Heart left ventricle (tissue), 16 donors: ENCODE measurements at regions not wholly inside any gene's neighbourhood (a gene's known extent, or its start where the extent isn't known, plus 50 kb on each side); places are given as distances from the start of the nearest gene placed in this dataset.

Experiments used
- ATAC-seq, 4 donors: fragments of 200-7000 bp; cut with Tn5 transposase; one replicate each; pipeline ENCODE4 v1.9.1; 2020 to 2022; ENCODE audit warnings: moderate library complexity in 4 of 4, mild to moderate bottlenecking in 3 of 4, moderate number of reproducible peaks in 1 of 4
- DNase-seq, 5 donors: peaks; one replicate each; pipeline ENCODE4 v3.0.0-alpha.2; 2020
- H3K27ac ChIP-seq, 12 donors: fragments of 200-600 bp; sonication (generic) in 4 of 12; one replicate each; pipeline versions ENCODE4 v1.5.0 to v1.8.0; 2016 to 2022; ENCODE audit warnings: mild to moderate bottlenecking in 2 of 12
- H3K27me3 ChIP-seq, 9 donors: fragments of 200-600 bp; sonication (generic) in 2 of 9; one replicate each; pipeline versions ENCODE4 v1.5.1 to v1.8.0; 2016 to 2022; ENCODE audit warnings: mild to moderate bottlenecking in 3 of 9
- H3K36me3 ChIP-seq, 9 donors: fragments of 200-600 bp; sonication (generic) in 2 of 9; one replicate each; pipeline versions ENCODE4 v1.5.0 to v1.8.0; 2018 to 2022; ENCODE audit warnings: mild to moderate bottlenecking in 2 of 9
- H3K4me1 ChIP-seq, 12 donors: fragments of 200-600 bp; sonication (generic) in 4 of 12; one replicate each; pipeline versions ENCODE4 v1.5.0 to v1.8.0; 2016 to 2022; ENCODE audit warnings: mild to moderate bottlenecking in 3 of 12
- H3K4me3 ChIP-seq, 12 donors: fragments of 200-600 bp; sonication (generic) in 4 of 12; one replicate each; pipeline versions ENCODE4 v1.5.0 to v1.8.0; 2017 to 2022; ENCODE audit warnings: mild to moderate bottlenecking in 9 of 12, moderate library complexity in 4 of 12
- H3K9me3 ChIP-seq, 12 donors: fragments of 200-600 bp; sonication (generic) in 4 of 12; one replicate each; pipeline versions ENCODE4 v1.5.0 to v1.8.0; 2016 to 2022; ENCODE audit warnings: mild to moderate bottlenecking in 1 of 12
- CTCF ChIP-seq, 12 donors: fragments of 200-600 bp; sonication (generic) in 4 of 12; IDR thresholded peaks; one replicate each; pipeline versions ENCODE4 v1.5.0 to v1.8.0; 2018 to 2022; ENCODE audit warnings: antibody characterized with exemption in 12 of 12, mild to moderate bottlenecking in 5 of 12
- POLR2A ChIP-seq, 2 donors: fragments of 450-650 bp; IDR thresholded peaks; one replicate each; pipeline ENCODE4 v1.6.1; 2017; ENCODE audit warnings: antibody characterized with exemption in 2 of 2, mild to moderate bottlenecking in 2 of 2, moderate library complexity in 2 of 2
- WGBS, 4 donors: extraction: QIAGEN DNeasy Blood & Tissue Kit in 2 of 4; methylation state at CpG; one replicate each; pipeline versions ENCODE4 v1.1.5 to v1.1.7; 2013 to 2018; 5-methylcytosine and 5-hydroxymethylcytosine counted together
- intact Hi-C, 10 donors: fragments of 100-400 bp; cut with DNase I; formaldehyde crosslinking; loops; one replicate each; pipeline versions ENCODE4 v1.11.1 to v1.14.2; 2022
- donor health status: ischemic (EF 13 %, LVEDD 7.1; RV severe dilation, severe dysfunction).
- donor health status: healthy with polysubstance abuse.
- donor health status: DM: no; HTN: yes; CAD: no.
- donor health status: DM: no; HTN: no; CAD: no.
- donor health status: ischemic (EF 25% LVEDD 6.9; RV normal size, moderate dysfunction).
- donor health status: ischemic (EF 25% LVEDD 5.7; RV mildly dilated, moderate dysfunction).
- donor health status: healthy.
- donor health status: DM: yes; HTN: yes; CAD: no.
- donor health status: ischemic (EF 35%, LVEDD 5.7; RV mildly dilated, moderate dysfunction).
- donor health status: nonischemic (EF 11% LVEDD 7.7; RV severe dilation, severe dysfunction).
- donor health status: DM: yes; HTN: yes; CAD: no.
- donor health status: PGD.
- donor health status: ischemic (EF 29% LVEDD 5.4; RV normal size, mild dysfunction).
- donor health status: nonischemic (EF 23%, LVEDD 6.1; RV moderate dilation, normal function).

GRCh38 chr1:199170711-199171110 lies 531.9 kb downstream of the PTPRC start:
- no peak for ATAC-seq
- no peak for DNase-seq
- Histone ChIP-seq H3K4me1 (peaks cover 0 to 9% (median 0%) of the 10 kb centered on the region in 12 donors), H3K27ac (no peak overlapping the region), H3K36me3 (no peaks in the 10 kb centered on the region), H3K4me3 (no peak overlapping the region), H3K27me3 (no peaks in the 10 kb centered on the region), H3K9me3 (no peaks in the 10 kb centered on the region)
- WGBS, 4 donors: 94 to 97% (median 97%) methylated on average over 3 of the region's 3 CpGs
- no peak for TF ChIP-seq POLR2A (IDR thresholded peaks at IDR 0.05)
- TF ChIP-seq CTCF (IDR thresholded peaks at IDR 0.05): no peak
- intact Hi-C loops: no loop called here

GRCh38 chr1:199172171-199173124 lies 533.6 kb downstream of the PTPRC start:
- Histone ChIP-seq H3K36me3 (no peaks in the 10 kb centered on the region), H3K27ac (no peak overlapping the region), H3K27me3 (no peaks in the 10 kb centered on the region), H3K4me3 (no peak overlapping the region), H3K4me1 (peaks cover 0 to 9% (median 0%) of the 10 kb centered on the region in 12 donors), H3K9me3 (no peaks in the 10 kb centered on the region)
- intact Hi-C loops: no loop called here
- WGBS, 4 donors: 85 to 93% (median 88%) methylated on average over 4 of the region's 4 CpGs
- TF ChIP-seq CTCF (IDR thresholded peaks at IDR 0.05) (no peak), POLR2A (IDR thresholded peaks at IDR 0.05) (no peak)
- ATAC-seq (no peak), DNase-seq (no peak)

GRCh38 chr1:199173356-199173755 lies 534.5 kb downstream of the PTPRC start:
- intact Hi-C loops: no loop called here
- Histone ChIP-seq H3K27me3 (no peaks in the 10 kb centered on the region), H3K4me3 (no peak overlapping the region), H3K36me3 (no peaks in the 10 kb centered on the region), H3K4me1 (peaks cover 0 to 9% (median 0%) of the 10 kb centered on the region in 12 donors), H3K9me3 (no peaks in the 10 kb centered on the region), H3K27ac (no peak overlapping the region)
- TF ChIP-seq POLR2A (IDR thresholded peaks at IDR 0.05): no peak
- TF ChIP-seq CTCF (IDR thresholded peaks at IDR 0.05): no peak
- ATAC-seq: no peak
- no peak for DNase-seq

GRCh38 chr1:199174336-199174735 lies 535.5 kb downstream of the PTPRC start:
- no peak for ATAC-seq
- no peak for DNase-seq
- TF ChIP-seq CTCF (IDR thresholded peaks at IDR 0.05) (no peak), POLR2A (IDR thresholded peaks at IDR 0.05) (no peak)

More at GRCh38 chr1:199174336-199174735, 535.5 kb downstream of the PTPRC start:
- Histone ChIP-seq H3K9me3 (no peaks in the 10 kb centered on the region), H3K4me1 (peaks cover 0 to 6% (median 0%) of the 10 kb centered on the region in 12 donors), H3K27me3 (no peaks in the 10 kb centered on the region), H3K4me3 (no peak overlapping the region), H3K27ac (no peak overlapping the region), H3K36me3 (no peaks in the 10 kb centered on the region)
- intact Hi-C loops: no loop called here
